H1 (cell line): ENCODE measurements at regions not wholly inside any gene's neighbourhood (a gene's known extent, or its start where the extent isn't known, plus 50 kb on each side); places are given as distances from the start of the nearest gene placed in this dataset.
"Not testable (repeated sequence)": the region's sequence is repeated elsewhere in the genome, so short reads cannot be mapped to it uniquely, and the experiment has no call there.

Experiments used
- CTCF ChIA-PET: fragments of 300-600 bp; sonication (Branson Sonifier 250); formaldehyde crosslinking; loops from one replicate; lab custom pipeline; 2021; ENCODE audit not compliant: partially characterized antibody; lab: Charles Lee
- POLR2A ChIA-PET: fragments of 300-600 bp; sonication (Branson Sonifier 250); formaldehyde crosslinking; loops from one replicate; lab custom pipeline; 2021; ENCODE audit warnings: inconsistent platforms; ENCODE audit not compliant: partially characterized antibody; lab: Charles Lee
- DNase-seq, 2 experiments: peaks; one replicate each; pipeline versions ENCODE4 v3.0.0 to v3.0.0-alpha.2; 2010 to 2022; ENCODE audit warnings: low spot score in 2 of 2, low read depth in 1 of 2, mixed read lengths in 1 of 2
- FAIRE-seq: peaks from 2 replicates; lab custom pipeline; 2011; peaks lifted over from hg19 to GRCh38; lab: Jason Lieb, UNC
- H2AFZ ChIP-seq: 2 replicates; pipeline ENCODE4 v1.8.1; 2012; ENCODE audit warnings: low read length, inconsistent platforms
- H2AK5ac ChIP-seq: 2 replicates; pipeline ENCODE4 v1.6.1; 2013; ENCODE audit warnings: low read depth, low read length
- H2BK120ac ChIP-seq: replicated peaks from 2 replicates; pipeline ENCODE3; 2013; ENCODE audit warnings: low read depth, low read length, inconsistent platforms
- H2BK12ac ChIP-seq: 2 replicates; pipeline ENCODE4 v1.6.1; 2013; ENCODE audit warnings: low read depth, low read length
- H2BK15ac ChIP-seq: 2 replicates; pipeline ENCODE4 v1.6.1; 2013; ENCODE audit warnings: low read length
- H2BK20ac ChIP-seq: 2 replicates; pipeline ENCODE4 v1.6.1; 2013; ENCODE audit warnings: low read length
- H2BK5ac ChIP-seq: 2 replicates; pipeline ENCODE4 v1.6.1; 2013; ENCODE audit warnings: low read depth, low read length
- H3K14ac ChIP-seq: 2 replicates; pipeline ENCODE4 v1.6.1; 2013; ENCODE audit warnings: inconsistent platforms; ENCODE audit not compliant: insufficient read length
- H3K18ac ChIP-seq: 2 replicates; pipeline ENCODE4 v1.6.1; 2013; ENCODE audit warnings: low read length; ENCODE audit errors: extremely low read depth
- H3K23ac ChIP-seq: 2 replicates; pipeline ENCODE4 v1.6.1; 2013; ENCODE audit warnings: inconsistent platforms; ENCODE audit not compliant: insufficient read length
- H3K23me2 ChIP-seq: 2 replicates; pipeline ENCODE4 v1.6.1; 2013; ENCODE audit warnings: low read depth, low read length
- H3K27ac ChIP-seq: 2 replicates; pipeline ENCODE4 v1.6.1; 2011; ENCODE audit warnings: low read depth, low read length, inconsistent platforms
- H3K27me3 ChIP-seq, 4 experiments: replicated peaks in 1 of 4; 1 replicate in 1 of 4; 2 replicates in 3 of 4; pipeline versions ENCODE4 v1.6.1 to v1.8.1; 2011 to 2013; ENCODE audit warnings: low read length in 3 of 4, mild to moderate bottlenecking in 3 of 4, inconsistent platforms in 2 of 4, mixed read lengths in 2 of 4, moderate library complexity in 1 of 4; ENCODE audit not compliant: control insufficient read depth in 3 of 4, insufficient read depth in 3 of 4; ENCODE audit errors: extremely low read depth in 1 of 4
- H3K36me3 ChIP-seq, 4 experiments: 2 replicates each; pipeline versions ENCODE4 v1.6.1 to v1.8.1; 2011 to 2013; ENCODE audit warnings: mild to moderate bottlenecking in 4 of 4, low read length in 3 of 4, moderate library complexity in 2 of 4, control low read depth in 1 of 4, inconsistent platforms in 1 of 4; ENCODE audit not compliant: insufficient read depth in 4 of 4, control insufficient read depth in 2 of 4
- H3K4ac ChIP-seq: replicated peaks from 2 replicates; pipeline ENCODE3; 2013; ENCODE audit warnings: low read length, low read depth, mixed read lengths, inconsistent platforms; ENCODE audit not compliant: insufficient read length
- H3K4me1 ChIP-seq, 4 experiments: replicated peaks in 1 of 4; 1 replicate in 1 of 4; 2 replicates in 3 of 4; pipeline versions ENCODE4 v1.6.1 to v1.8.1; 2011 to 2013; ENCODE audit warnings: low read length in 3 of 4, inconsistent platforms in 2 of 4, mixed read lengths in 1 of 4; ENCODE audit not compliant: insufficient read depth in 4 of 4, control insufficient read depth in 3 of 4
- H3K4me2 ChIP-seq, 2 experiments: 2 replicates each; pipeline versions ENCODE4 v1.6.1 to v1.8.1; 2011 to 2013; ENCODE audit warnings: low read depth in 2 of 2, low read length in 2 of 2, control low read depth in 1 of 2, inconsistent platforms in 1 of 2, mild to moderate bottlenecking in 1 of 2; ENCODE audit not compliant: insufficient read depth in 1 of 2
- H3K4me3 ChIP-seq, 4 experiments: fragments of 200-600, 300-600 bp in 1 of 4; sonication (generic), shearing (Covaris generic), sonication (Bioruptor Twin) in 1 of 4; 2 replicates each; pipeline versions ENCODE4 v1.5.1 to v1.8.1; 2011 to 2016; ENCODE audit warnings: low read length in 4 of 4, low read depth in 3 of 4, control low read depth in 2 of 4, inconsistent platforms in 2 of 4, mild to moderate bottlenecking in 2 of 4, mixed read lengths in 1 of 4, moderate library complexity in 1 of 4; ENCODE audit not compliant: insufficient read depth in 2 of 4; ENCODE audit errors: extremely low read depth in 1 of 4
- H3K56ac ChIP-seq: replicated peaks from 2 replicates; pipeline ENCODE3; 2013; ENCODE audit warnings: low read depth, mild to moderate bottlenecking, mixed read lengths, low read length, inconsistent platforms; ENCODE audit not compliant: insufficient read length
- H3K79me1 ChIP-seq: 2 replicates; pipeline ENCODE4 v1.6.1; 2013; ENCODE audit warnings: low read depth, low read length, control low read depth
- H3K79me2 ChIP-seq, 2 experiments: 2 replicates each; pipeline versions ENCODE4 v1.6.1 to v1.8.1; 2012 to 2013; ENCODE audit warnings: low read length in 2 of 2, mild to moderate bottlenecking in 2 of 2, inconsistent platforms in 1 of 2; ENCODE audit not compliant: insufficient read depth in 2 of 2, control insufficient read depth in 1 of 2
- H3K9ac ChIP-seq, 4 experiments: replicated peaks in 1 of 4; 1 replicate in 1 of 4; 2 replicates in 3 of 4; pipeline versions ENCODE4 v1.6.1 to v1.8.1; 2011 to 2013; ENCODE audit warnings: low read depth in 3 of 4, low read length in 3 of 4, control low read depth in 2 of 4, mild to moderate bottlenecking in 2 of 4, moderate library complexity in 2 of 4, inconsistent platforms in 1 of 4; ENCODE audit errors: extremely low read depth in 1 of 4
- H3K9me3 ChIP-seq, 2 experiments: 2 replicates each; pipeline versions ENCODE4 v1.6.1 to v1.8.1; 2012 to 2013; ENCODE audit warnings: mild to moderate bottlenecking in 2 of 2, moderate library complexity in 2 of 2, control low read depth in 1 of 2, inconsistent platforms in 1 of 2, low read depth in 1 of 2, low read length in 1 of 2, mixed read lengths in 1 of 2; ENCODE audit not compliant: insufficient read depth in 2 of 2
- H4K20me1 ChIP-seq, 2 experiments: replicated peaks in 1 of 2; 2 replicates each; pipeline versions ENCODE3 to v1.8.1; 2011 to 2013; ENCODE audit warnings: inconsistent platforms in 2 of 2, low read length in 2 of 2, mild to moderate bottlenecking in 1 of 2; ENCODE audit not compliant: insufficient read depth in 2 of 2, control insufficient read depth in 1 of 2
- H4K5ac ChIP-seq: 2 replicates; pipeline ENCODE4 v1.6.1; 2013; ENCODE audit warnings: low read length, low read depth, mixed read lengths, inconsistent platforms; ENCODE audit not compliant: insufficient read length
- H4K8ac ChIP-seq: 2 replicates; pipeline ENCODE4 v1.8.0; 2013; ENCODE audit warnings: mild to moderate bottlenecking, moderate library complexity, low read length, inconsistent platforms; ENCODE audit not compliant: insufficient read depth; ENCODE audit errors: extremely low read depth
- H4K91ac ChIP-seq: replicated peaks from 2 replicates; pipeline ENCODE3; 2013; ENCODE audit warnings: low read length, mixed read lengths, inconsistent platforms; ENCODE audit not compliant: insufficient read length
- WGBS, 2 experiments: shearing (Covaris generic) in 1 of 2; methylation state at CpG; one replicate each; pipeline versions ENCODE4 v1.1.6 to v1.1.7; 2013 to 2015; ENCODE audit warnings: low lambda C conversion rate in 2 of 2, mixed read lengths in 2 of 2, inconsistent platforms in 1 of 2, low coverage in 1 of 2, missing lambda C conversion rate in 1 of 2; ENCODE audit not compliant: insufficient replicate concordance in 2 of 2, insufficient coverage in 1 of 2, insufficient read length in 1 of 2; ENCODE audit errors: extremely low coverage in 1 of 2, missing lambda C conversion rate in 1 of 2; 5-methylcytosine and 5-hydroxymethylcytosine counted together

GRCh38 chr6:37562926-37563288 is 63.2 kb upstream of the CCDC167 start:
- not testable (repeated sequence) for H2AFZ ChIP-seq, H3K9me3 ChIP-seq, H3K4ac ChIP-seq, H4K8ac ChIP-seq, H2BK120ac ChIP-seq, H3K9ac ChIP-seq, H3K79me1 ChIP-seq, H3K23me2 ChIP-seq, DNase-seq, H3K4me2 ChIP-seq, H3K23ac ChIP-seq, H2AK5ac ChIP-seq, H3K27me3 ChIP-seq, H3K36me3 ChIP-seq, H4K91ac ChIP-seq, H4K20me1 ChIP-seq, H2BK20ac ChIP-seq, H3K14ac ChIP-seq, H3K79me2 ChIP-seq, H2BK12ac ChIP-seq, H2BK5ac ChIP-seq, H4K5ac ChIP-seq, H3K27ac ChIP-seq, FAIRE-seq, H3K18ac ChIP-seq, H2BK15ac ChIP-seq, H3K56ac ChIP-seq, H3K4me3 ChIP-seq
- ChIA-PET POLR2A (interaction anchor here (1.1 kb wide), 1 partner anchor 18 kb away, joined by 4 read pairs; no protein-coding TSS in a partner anchor), CTCF (interaction anchor here (0.6 to 16.3 kb wide), 10 partner anchors 7 to 129 kb away, joined by 3 to 308 read pairs (median 3); no protein-coding TSS in a partner anchor)
- WGBS, 2 experiments = 83% methylated on average over 1 of the region's 4 CpGs; no CpG with 5 or more reads in 1 of the 2 experiments
- H3K4me1 ChIP-seq = peaks cover 2 to 13% (median 6%) of the 10 kb centered on the region in 4 experiments; a peak in 6 of 7 replicates
